ENCODE measurements at regions not wholly inside any gene's neighbourhood (a gene's known extent, or its start where the extent isn't known, plus 50 kb on each side); places are given as distances from the start of the nearest gene placed in this dataset.
"Not testable (repeated sequence)": the region's sequence is repeated elsewhere in the genome, so short reads cannot be mapped to it uniquely, and the experiment has no call there.

DNA sequence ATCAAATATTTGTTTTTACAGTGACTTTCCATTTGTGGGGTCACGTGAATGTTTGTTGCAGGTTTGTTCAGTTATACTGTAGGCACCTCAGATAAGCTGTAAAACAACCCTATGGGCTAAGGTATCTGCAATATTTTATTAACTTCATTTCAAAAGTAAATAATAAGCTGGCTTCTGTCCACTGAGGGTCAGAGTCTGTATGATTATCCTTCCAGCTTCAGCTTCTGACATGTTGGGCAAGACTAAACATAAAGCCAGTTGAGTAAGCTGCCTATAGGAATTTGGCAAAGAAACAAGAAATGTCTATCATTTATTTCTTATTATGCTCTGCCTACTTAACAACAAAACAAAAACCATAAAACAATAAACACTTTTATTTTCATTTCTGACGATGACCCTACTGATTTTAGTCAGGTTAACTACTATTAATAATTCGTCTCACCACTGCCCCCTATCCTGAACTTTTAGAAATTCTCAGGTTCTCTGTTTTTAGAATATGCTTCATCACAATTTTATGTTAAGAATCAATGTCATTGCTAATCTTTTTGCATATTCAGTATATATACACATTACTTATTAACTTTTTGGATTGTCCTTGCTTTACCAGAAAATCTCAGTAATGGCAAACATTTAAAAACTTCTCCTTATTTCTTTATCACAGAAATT is 413.6 kb upstream of the ADAMTSL1 start:
- no peak for DNase-seq (ENCODE audit: low read depth)
- TF ChIP-seq CTCF (IDR thresholded peaks at IDR 0.05; ENCODE audit: low read depth, low read length, missing control alignments) = peak; percentile 29
- H3K4me3 ChIP-seq (ENCODE audit: low read depth, low read length) = no peak overlapping the region

- no peak overlapping the region for H3K4me3 ChIP-seq (ENCODE audit: low read depth, low read length)
- TF ChIP-seq CTCF (IDR thresholded peaks at IDR 0.05; ENCODE audit: low read depth, low read length, missing control alignments) = no peak
These were observed 412.6 kb upstream of the ADAMTSL1 start for GRCh38 chr9:18061332-18061731.

GRCh38 chr9:18061856-18062255 is 412.1 kb upstream of the ADAMTSL1 start:
- no peak overlapping the region for H3K4me3 ChIP-seq (ENCODE audit: low read depth, low read length)
- DNase-seq (ENCODE audit: low read depth) = no peak
- TF ChIP-seq CTCF (IDR thresholded peaks at IDR 0.05; ENCODE audit: low read depth, low read length, missing control alignments) = no peak

More at GRCh38 chr9:18061332-18061731, 412.6 kb upstream of the ADAMTSL1 start:
- DNase-seq (ENCODE audit: low read depth) = no peak

DNA sequence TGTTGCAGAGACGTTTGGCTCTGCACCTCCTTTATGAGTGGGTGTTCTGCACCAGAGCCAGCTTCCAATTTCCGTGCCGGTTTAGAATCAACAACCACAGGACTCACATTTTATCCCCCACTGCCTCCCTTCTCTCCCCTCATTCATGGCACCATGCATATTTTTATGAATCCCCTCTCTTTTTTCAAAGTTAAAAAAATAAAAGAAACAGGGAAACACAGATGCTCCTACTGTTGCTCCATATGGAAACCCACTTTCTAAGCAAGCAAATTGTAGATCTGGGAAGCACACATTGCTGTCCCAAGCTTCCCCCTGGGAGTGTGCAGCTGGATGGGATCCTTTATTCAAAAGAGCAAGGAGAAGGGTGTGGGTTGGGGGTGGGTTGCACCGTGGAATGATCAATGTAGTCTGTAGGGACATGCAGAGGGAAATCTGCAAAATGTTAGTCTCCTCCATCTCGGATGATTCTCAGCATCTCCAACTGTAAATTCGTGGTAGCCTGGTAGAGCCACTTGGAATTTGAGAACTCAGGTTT is 410.0 kb upstream of the ADAMTSL1 start:
- no peak for DNase-seq (ENCODE audit: low read depth)
- H3K4me3 ChIP-seq (ENCODE audit: low read depth, low read length) = no peak overlapping the region
- TF ChIP-seq CTCF (IDR thresholded peaks at IDR 0.05; ENCODE audit: low read depth, low read length, missing control alignments) = no peak

DNA sequence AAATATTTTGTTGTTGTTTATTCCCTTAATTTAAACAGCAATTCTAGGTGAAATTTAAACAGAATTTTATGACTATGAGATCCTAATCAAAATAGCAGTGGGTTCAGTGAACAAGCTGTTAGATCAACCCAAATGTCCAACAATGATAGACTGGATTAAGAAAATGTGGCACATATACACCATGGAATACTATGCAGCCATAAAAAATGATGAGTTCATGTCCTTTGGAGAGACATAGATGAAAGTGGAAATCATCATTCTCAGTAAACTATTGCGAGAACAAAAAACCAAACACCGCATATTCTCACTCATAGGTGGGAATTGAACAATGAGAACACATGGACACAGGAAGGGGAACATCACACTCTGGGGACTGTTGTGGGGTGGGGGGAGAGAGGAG is 407.3 kb upstream of the ADAMTSL1 start:
- DNase-seq (ENCODE audit: low read depth); H3K4me3 ChIP-seq (ENCODE audit: low read depth, low read length): not testable (repeated sequence)

GRCh38 chr9:18067548-18068120 is 406.3 kb upstream of the ADAMTSL1 start:
- TF ChIP-seq CTCF (IDR thresholded peaks at IDR 0.05; ENCODE audit: low read depth, low read length, missing control alignments) = no peak
- no peak overlapping the region for H3K4me3 ChIP-seq (ENCODE audit: low read depth, low read length)
- no peak for DNase-seq (ENCODE audit: low read depth)

DNA sequence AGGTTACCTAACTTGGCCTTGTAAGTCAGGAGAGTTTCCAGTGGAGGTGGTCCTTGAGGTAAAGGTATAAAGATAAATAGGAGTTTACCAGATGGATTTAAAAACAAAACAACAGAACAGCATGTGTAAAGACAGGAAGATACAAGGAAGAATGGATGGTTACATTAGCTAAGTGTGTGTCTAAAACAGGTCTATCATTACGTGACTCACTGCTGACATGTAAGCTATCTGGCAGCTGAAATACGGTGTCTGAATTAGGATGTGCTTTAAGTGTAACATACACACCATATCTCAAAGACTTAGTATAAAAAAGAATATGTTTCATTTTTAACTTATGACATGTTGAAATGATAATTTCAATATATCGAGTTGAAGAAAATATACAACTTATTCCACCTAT is 405.1 kb upstream of the ADAMTSL1 start:
- no peak for DNase-seq (ENCODE audit: low read depth)
- H3K4me3 ChIP-seq (ENCODE audit: low read depth, low read length) = no peak overlapping the region
- no peak for TF ChIP-seq CTCF (IDR thresholded peaks at IDR 0.05; ENCODE audit: low read depth, low read length, missing control alignments)
